LoVo (cell line): ENCODE measurements at regions not wholly inside any gene's neighbourhood (a gene's known extent, or its start where the extent isn't known, plus 50 kb on each side); places are given as distances from the start of the nearest gene placed in this dataset.

Source experiments
- DNase-seq: peaks from one replicate; pipeline ENCODE4 v3.0.0-alpha.2; 2016; ENCODE audit warnings: low spot score

GRCh38 chr19:5216141-5216847 is 124.3 kb downstream of the PTPRS start:
- DNase-seq = no peak

- DNase-seq = no peak
Observed at GRCh38 chr19:5215431-5215830, 125.2 kb downstream of the PTPRS start.

- DNase-seq = no peak
Observed at GRCh38 chr19:5214902-5215301, 125.7 kb downstream of the PTPRS start.

GRCh38 chr19:5214371-5214770 is 126.2 kb downstream of the PTPRS start:
- DNase-seq = no peak

- DNase-seq = no peak
Observed at GRCh38 chr19:5213667-5214066, 126.9 kb downstream of the PTPRS start.

GRCh38 chr19:5212101-5212500 is 128.5 kb downstream of the PTPRS start:
- DNase-seq = no peak

- no peak for DNase-seq
Observed at GRCh38 chr19:5211217-5211822, 129.3 kb downstream of the PTPRS start.

- no peak for DNase-seq
Observed at GRCh38 chr19:5210556-5210955, 130.1 kb downstream of the PTPRS start.

GRCh38 chr19:5207806-5208205 is 132.8 kb downstream of the PTPRS start:
- no peak for DNase-seq

GRCh38 chr19:5206751-5207075 is 133.9 kb downstream of the PTPRS start:
- no peak for DNase-seq

GRCh38 chr19:5205937-5206750 is 134.5 kb downstream of the PTPRS start:
- DNase-seq = no peak

GRCh38 chr19:5205381-5205780 is 135.2 kb downstream of the PTPRS start:
- DNase-seq = no peak

GRCh38 chr19:5204212-5204611 is 136.4 kb downstream of the PTPRS start:
- DNase-seq = no peak
